Chondrocyte (in vitro differentiated cells): ENCODE measurements at regions not wholly inside any gene's neighbourhood (a gene's known extent, or its start where the extent isn't known, plus 50 kb on each side); places are given as distances from the start of the nearest gene placed in this dataset.
"Not testable (repeated sequence)": the region's sequence is repeated elsewhere in the genome, so short reads cannot be mapped to it uniquely, and the experiment has no call there.

Experiments
- DNase-seq: peaks from one replicate; pipeline ENCODE4 v3.0.0; 2021; ENCODE audit warnings: mixed read lengths, low spot score
- H3K27ac Mint-ChIP-seq: one replicate; pipeline ENCODE4 v1.8.0; 2021; ENCODE audit warnings: mild to moderate bottlenecking, moderate library complexity, mixed read lengths; ENCODE audit not compliant: unreplicated experiment
- H3K27me3 Mint-ChIP-seq: 2 replicates; pipeline ENCODE4 v1.8.0; 2021; ENCODE audit warnings: low read depth, mixed read lengths
- H3K36me3 Mint-ChIP-seq: 2 replicates; pipeline ENCODE4 v1.8.0; 2021; ENCODE audit warnings: low read depth, mixed read lengths
- H3K4me1 Mint-ChIP-seq: 2 replicates; pipeline ENCODE4 v1.8.0; 2021; ENCODE audit warnings: low read depth, mild to moderate bottlenecking, mixed read lengths
- H3K4me3 Mint-ChIP-seq: one replicate; pipeline ENCODE4 v1.8.0; 2021; ENCODE audit warnings: mild to moderate bottlenecking, moderate library complexity, mixed read lengths; ENCODE audit not compliant: unreplicated experiment
- H3K9me3 Mint-ChIP-seq: 2 replicates; pipeline ENCODE4 v1.8.0; 2021; ENCODE audit warnings: low read depth, mixed read lengths
- TF ChIP-seq, protein P1 (sequence below): fragments of 200-600 bp; sonication (generic); IDR thresholded peaks from 2 replicates; pipeline ENCODE4 v1.5.0; 2021; ENCODE audit warnings: antibody characterized with exemption, mild to moderate bottlenecking, moderate library complexity

DNA sequence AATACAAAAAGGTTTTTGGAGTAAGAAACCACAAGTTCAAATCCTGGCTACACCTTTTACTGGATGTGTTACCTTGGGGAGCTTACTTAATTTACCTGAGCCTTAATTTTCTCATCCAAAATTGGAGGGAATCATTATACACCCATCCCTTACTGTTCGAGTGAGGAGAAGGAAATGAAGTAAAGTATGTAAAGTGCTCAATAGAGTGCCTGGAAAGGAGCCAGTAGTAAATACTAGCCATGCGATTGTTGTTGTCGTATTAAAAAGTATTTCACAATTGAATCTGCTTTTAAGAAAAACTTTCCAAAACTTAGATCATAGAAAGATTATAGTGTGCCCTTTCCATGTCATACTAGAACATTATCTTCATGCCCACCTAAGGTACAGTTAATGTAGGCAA, 124.5 kb downstream of the ATXN3L start:
- Mint-ChIP-seq H3K4me3 (no peak overlapping the region), H3K27ac (no peak overlapping the region), H3K27me3 (no peaks in the 10 kb centered on the region), H3K36me3 (no peaks in the 10 kb centered on the region), H3K9me3 (peaks cover 6% of the 10 kb centered on the region), H3K4me1 (peaks cover 11% of the 10 kb centered on the region)
- TF ChIP-seq, protein P1, sequence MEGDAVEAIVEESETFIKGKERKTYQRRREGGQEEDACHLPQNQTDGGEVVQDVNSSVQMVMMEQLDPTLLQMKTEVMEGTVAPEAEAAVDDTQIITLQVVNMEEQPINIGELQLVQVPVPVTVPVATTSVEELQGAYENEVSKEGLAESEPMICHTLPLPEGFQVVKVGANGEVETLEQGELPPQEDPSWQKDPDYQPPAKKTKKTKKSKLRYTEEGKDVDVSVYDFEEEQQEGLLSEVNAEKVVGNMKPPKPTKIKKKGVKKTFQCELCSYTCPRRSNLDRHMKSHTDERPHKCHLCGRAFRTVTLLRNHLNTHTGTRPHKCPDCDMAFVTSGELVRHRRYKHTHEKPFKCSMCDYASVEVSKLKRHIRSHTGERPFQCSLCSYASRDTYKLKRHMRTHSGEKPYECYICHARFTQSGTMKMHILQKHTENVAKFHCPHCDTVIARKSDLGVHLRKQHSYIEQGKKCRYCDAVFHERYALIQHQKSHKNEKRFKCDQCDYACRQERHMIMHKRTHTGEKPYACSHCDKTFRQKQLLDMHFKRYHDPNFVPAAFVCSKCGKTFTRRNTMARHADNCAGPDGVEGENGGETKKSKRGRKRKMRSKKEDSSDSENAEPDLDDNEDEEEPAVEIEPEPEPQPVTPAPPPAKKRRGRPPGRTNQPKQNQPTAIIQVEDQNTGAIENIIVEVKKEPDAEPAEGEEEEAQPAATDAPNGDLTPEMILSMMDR, result no peak
- no peak for DNase-seq

DNA sequence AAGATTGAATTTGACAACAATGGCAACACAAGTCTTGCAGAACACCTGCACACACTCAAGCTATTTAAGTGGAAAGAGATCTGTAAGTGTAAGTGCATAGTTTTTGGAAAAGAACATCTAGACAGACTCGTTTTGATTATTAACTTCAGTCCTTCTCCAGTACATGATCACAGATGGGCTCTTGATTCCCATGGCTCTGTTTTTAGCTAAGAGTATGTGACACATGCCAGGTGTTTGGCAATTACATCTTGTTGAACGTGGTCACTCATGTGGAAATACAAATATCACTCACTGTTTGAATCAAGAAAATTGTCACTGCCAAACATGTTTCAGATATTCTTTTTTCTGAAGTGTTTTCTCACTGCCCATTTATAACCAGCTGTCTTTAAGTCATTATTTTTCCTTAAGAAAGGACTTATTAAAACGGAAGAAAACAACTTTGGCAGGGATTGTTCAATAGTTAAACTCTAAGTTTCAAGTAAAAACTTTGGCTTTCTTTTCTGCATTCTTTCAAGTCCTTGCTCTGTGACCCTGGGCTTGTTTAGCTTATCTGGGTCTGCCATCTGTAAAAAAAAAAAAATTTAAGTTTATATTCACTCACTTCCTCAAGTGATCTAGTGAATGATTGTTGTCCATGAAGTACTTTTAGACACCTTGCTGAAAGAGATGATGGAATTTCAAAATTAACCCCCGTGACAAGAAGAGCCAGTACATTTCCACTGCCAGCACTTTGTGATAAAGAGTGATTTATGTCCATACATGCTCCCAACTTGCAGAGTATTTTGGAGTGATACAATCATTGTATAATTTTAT, 125.4 kb downstream of the ATXN3L start:
- no peaks in the 10 kb centered on the region for H3K36me3 Mint-ChIP-seq
- peaks cover 11% of the 10 kb centered on the region for H3K4me1 Mint-ChIP-seq

DNA sequence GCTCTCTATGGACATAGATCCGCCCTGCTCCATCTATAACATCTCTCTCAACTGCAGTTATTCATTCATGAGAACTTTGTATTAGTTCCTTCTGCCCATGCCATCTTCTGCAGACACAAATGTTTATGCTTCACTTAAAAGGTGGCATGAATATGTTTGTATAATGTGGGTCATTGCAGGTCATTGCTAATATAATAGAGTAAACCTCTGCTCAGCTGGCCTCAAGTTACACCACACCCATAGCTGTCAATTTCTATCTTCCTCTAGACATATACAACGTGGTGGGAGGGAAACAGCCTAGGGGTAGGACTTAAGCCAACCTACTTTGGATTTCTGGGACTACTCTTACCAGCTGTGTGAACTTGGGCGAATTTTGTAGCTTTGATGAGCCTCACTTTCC, 129.8 kb downstream of the ATXN3L start:
- DNase-seq, result no peak
- Mint-ChIP-seq H3K4me3 (no peak overlapping the region), H3K4me1 (peaks cover 11% of the 10 kb centered on the region), H3K27me3 (no peaks in the 10 kb centered on the region), H3K27ac (no peak overlapping the region), H3K9me3 (no peaks in the 10 kb centered on the region), H3K36me3 (no peaks in the 10 kb centered on the region)
- TF ChIP-seq, protein P1, result no peak

More for the DNA sequence above, 125.4 kb downstream of the ATXN3L start:
- DNase-seq, result no peak
- Mint-ChIP-seq H3K27me3 (no peaks in the 10 kb centered on the region), H3K9me3 (peaks cover 2% of the 10 kb centered on the region), H3K27ac (no peak overlapping the region), H3K4me3 (no peak overlapping the region)
- TF ChIP-seq, protein P1, result no peak

DNA sequence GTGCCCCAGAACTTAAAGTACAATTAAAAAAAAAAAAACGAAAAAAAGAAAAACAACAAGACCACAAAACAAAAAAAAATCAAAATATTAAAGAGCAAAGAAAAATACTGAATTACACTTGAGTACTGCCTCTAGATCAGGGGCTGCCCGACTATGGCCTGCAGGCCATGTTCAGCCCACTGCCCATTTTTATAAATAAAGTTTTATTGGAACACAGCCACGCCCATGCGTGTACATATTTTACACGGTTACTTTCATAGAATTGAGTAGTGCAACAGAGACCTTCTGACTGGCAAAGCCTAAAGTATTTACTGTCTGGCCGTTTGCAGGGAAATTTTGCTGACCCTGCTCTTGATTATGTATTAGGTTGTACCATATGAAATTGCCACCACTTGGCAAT, 130.5 kb downstream of the ATXN3L start:
- H3K27me3 Mint-ChIP-seq, result no peaks in the 10 kb centered on the region

DNA sequence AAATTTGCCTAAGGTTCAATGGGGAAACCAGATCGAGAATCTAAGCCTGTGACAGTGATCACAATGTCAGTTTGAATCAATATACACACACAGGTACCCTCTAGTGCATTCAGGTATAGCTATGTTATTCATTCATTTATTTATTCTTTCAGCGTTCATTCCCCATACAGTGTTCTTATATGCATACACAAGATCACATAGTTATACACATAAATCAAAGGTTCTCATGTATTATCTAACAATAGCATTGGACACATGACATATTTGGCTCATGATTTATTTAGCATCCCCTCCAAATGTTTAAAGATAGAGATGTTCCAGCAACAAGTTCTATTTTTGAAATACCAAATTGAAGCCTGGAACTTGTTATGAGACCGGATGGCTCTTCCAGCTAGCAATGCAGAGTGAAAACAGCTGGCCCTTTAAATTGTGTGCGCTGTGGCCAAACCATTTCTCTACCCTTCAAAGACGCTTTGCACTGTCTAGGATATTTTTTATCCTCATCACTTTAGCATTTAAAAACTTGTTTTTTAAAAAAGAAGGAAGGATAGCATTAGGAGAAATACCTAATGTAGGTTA, 131.0 kb downstream of the ATXN3L start:
- peaks cover 5% of the 10 kb centered on the region for H3K4me1 Mint-ChIP-seq
- peaks cover 12% of the 10 kb centered on the region for H3K9me3 Mint-ChIP-seq
- peaks cover 2% of the 10 kb centered on the region for H3K36me3 Mint-ChIP-seq
- H3K4me3 Mint-ChIP-seq, result no peak overlapping the region
- H3K27ac Mint-ChIP-seq, result no peak overlapping the region
- H3K27me3 Mint-ChIP-seq, result no peaks in the 10 kb centered on the region
- DNase-seq, result no peak
- TF ChIP-seq, protein P1, result no peak

More for the DNA sequence above, 130.5 kb downstream of the ATXN3L start:
- DNase-seq, result no peak
- TF ChIP-seq, protein P1, result no peak
- Mint-ChIP-seq H3K4me1 (peaks cover 7% of the 10 kb centered on the region), H3K4me3 (no peak overlapping the region), H3K9me3 (peaks cover 6% of the 10 kb centered on the region), H3K36me3 (no peaks in the 10 kb centered on the region), H3K27ac (no peak overlapping the region)

DNA sequence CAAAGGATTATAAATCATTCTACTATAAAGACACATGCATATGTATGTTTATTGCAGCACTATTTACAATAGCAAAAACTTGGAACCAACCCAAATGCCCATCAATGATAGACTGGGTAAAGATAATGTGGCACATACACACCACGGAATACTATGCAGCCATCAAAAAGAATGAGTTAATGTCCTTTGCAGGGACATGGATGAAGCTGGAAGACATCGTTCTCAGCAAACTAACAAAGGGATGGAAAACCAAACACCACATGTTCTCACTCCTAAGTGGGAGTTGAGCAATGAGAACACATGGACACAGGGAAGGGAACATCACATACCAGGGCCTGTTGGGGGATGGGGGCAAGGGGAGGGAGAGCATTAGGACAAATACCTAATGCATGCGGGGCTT, 133.2 kb downstream of the ATXN3L start:
- H3K36me3 Mint-ChIP-seq, H3K27me3 Mint-ChIP-seq, DNase-seq, H3K4me1 Mint-ChIP-seq, H3K4me3 Mint-ChIP-seq, H3K27ac Mint-ChIP-seq: not testable (repeated sequence)
- H3K9me3 Mint-ChIP-seq, result peaks cover 14% of the 10 kb centered on the region
